GM19438 (cell line): ENCODE measurements at regions not wholly inside any gene's neighbourhood (a gene's known extent, or its start where the extent isn't known, plus 50 kb on each side); places are given as distances from the start of the nearest gene placed in this dataset.
A peak's percentile ranks its signal among the peaks of the same experiment; 100 is the strongest.

Experiments used
- ATAC-seq: cut with Tn5 transposase; IDR thresholded peaks from one replicate; pipeline ENCODE4 v1.9.1; 2021; ENCODE audit warnings: low read depth; ENCODE audit not compliant: unreplicated experiment

DNA sequence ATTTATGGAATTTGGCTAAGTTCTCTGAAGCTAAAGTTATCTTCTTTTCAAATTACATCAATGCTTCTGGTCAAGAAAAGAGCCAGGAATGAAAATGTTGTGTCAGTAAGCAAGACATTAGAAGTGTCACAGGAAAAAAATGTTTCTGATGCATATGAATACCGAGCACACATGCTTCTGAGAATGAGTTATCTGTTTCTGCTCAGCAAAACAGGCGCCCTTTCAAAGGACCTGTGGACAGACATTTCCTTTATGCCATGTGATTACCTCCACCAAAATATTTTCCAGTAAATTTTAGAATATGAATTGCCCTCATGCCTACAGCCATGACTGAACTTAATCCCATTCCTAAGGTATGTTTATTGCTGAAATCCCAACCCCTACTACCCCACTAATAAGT lies 55.4 kb upstream of the RNF180 start:
- ATAC-seq, result no peak

DNA sequence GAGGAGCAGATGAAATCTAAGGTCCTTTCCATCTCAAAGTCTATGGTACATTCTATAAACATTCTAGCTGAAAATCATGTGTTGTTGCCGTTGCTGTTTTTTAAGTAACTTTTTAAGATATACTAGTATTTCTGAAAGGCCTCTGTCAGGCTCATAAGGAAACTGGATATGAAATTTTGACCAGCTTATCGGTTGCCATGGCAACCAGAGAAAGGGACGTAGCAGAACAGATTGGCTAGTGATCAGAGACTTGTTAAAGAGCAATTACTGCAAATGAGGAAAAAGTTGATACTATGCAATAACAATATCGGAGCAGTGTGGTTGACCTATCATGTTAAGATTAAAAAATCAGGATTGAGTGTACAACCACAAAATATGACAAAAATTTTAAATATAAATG lies 57.0 kb upstream of the RNF180 start:
- no peak for ATAC-seq

- ATAC-seq, result no peak
These were observed 65.4 kb upstream of the RNF180 start for GRCh38 chr5:64100203-64100602.

DNA sequence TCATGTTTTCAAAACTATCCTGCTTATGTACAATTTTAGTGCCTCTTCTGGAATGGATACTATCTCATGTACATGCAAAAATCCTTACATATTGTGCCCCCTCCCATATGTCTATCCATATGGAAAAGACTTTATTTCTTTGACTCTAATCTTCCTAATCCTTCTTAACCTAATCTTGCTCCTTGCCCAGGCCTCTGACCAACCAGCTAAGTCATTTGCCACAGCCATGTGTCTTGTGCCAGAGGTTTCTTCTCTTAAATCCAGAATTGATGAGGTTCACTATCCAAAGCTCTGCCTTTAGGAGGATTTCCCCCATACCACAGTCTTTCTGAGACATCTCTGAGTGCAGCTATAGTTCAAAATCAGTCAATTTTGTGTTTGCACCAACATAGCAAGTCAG lies 68.9 kb upstream of the RNF180 start:
- no peak for ATAC-seq

DNA sequence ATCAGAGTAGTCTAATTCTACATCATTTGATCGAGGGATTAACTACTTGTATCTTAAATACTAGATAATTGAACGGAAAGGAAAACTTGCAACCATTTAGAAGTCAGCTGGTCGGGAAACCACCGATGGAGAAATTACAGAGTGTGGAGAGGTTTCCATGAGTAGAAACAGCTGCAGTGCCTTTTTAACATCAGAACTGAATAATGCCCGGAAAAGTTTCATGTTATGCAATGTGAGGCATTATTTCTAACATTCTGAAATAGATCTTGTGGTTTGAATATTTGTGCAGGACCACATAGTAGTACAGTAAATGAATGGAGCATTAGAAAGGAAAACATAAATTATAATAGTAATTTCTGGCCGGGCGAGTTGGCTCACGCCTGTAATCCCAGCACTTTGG lies 88.1 kb upstream of the RNF180 start:
- ATAC-seq, result no peak

DNA sequence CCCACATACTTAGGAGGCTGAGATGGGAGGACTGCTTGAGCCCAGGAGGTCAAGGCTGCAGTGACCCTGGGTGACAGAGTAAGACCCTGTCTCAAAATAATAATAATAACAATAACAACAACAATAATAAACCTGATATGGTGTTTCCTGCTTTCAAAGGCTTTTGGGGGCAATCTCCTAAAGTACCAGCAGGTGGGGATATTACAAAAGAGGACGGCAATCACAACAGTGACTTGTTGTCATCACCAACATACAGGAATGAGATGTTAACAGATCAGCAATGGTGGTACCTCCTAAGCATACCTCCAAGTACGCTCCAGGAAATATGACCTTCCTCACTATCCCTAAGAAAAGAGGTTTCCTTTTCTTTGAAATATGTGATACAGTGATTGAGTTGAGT lies 91.1 kb upstream of the RNF180 start:
- peak; percentile 68 for ATAC-seq

DNA sequence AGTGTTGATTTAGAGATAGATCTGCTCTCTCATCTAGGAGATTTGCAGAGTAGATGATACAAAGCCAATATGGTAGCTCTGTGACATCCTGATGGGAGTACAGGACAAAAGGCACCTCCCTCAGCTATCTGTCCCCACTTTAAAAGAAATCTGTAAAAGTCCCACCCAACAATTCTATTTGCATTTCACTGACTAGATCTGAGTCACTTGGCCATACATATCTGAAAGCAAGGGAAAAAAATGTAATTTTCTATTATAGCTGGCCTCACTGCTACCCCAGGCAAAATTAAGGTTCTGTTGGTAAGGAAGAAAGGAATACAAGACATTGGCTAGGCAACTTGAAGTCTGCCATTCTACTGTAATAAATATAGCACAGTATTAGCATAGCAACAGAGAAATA lies 96.2 kb upstream of the RNF180 start:
- no peak for ATAC-seq

GRCh38 chr5:64050296-64050695 lies 88.1 kb upstream of the HTR1A start:
- ATAC-seq, result no peak

DNA sequence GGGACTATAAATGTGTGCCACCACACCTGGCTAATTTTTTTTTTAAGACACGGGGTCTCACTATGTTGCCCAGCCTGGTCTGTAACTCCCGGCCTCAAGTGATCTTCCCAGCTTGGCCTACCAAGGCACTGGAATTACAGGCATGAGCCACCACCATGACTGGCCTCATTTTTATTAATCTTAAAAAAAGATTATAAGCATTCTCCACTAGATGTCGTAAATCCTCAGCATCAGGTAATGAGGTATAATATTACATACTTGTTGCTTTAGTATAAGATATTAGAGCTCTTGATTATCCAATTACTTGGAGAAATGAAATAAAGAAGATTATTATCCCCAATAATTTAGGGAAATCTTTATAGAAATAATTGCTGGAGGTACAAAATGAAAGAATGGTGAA lies 78.2 kb upstream of the HTR1A start:
- no peak for ATAC-seq

- ATAC-seq, result no peak
These were observed 64.2 kb upstream of the HTR1A start for GRCh38 chr5:64026493-64026892.

DNA sequence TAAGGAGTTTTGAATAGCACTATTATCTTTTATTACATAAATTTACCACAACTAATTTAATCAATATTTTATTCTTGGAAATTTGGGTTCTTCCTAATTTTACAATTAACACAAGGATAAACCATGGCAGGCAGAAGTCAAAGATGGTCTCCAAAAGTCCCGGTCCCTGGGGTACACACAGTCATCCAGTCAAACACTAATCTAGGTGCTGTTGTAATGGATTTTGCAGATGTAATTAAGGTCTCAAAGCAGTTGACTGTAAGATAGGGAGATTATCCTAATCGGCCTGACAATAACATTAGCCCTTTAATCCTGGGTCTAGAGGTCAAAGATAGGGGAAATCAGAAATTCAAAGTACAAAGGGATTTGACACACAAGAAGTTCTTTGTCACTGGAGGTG lies 57.5 kb upstream of the HTR1A start:
- ATAC-seq, result no peak

DNA sequence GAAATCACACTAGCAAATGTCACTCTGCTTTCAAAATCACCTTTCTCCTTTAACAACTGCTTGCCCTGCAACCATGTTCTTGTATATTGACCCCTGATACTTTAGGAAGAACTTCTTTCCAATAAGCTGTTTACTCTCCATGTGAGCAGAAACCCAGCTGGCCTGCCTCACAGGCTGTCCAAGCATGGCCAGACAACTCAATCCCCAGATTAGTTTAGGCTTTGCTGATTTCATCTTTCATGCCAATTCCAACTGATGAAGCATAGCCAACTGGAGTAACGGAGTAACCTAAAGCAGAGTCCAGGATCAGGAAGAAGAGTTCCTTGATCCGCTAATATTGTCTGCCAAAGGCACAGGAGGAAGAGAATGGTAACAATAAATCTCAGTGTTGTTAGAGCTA lies 56.7 kb upstream of the HTR1A start:
- no peak for ATAC-seq

- no peak for ATAC-seq
These were observed 53.6 kb upstream of the HTR1A start for GRCh38 chr5:64015824-64016223.
